MM.1S (cell line): ENCODE measurements at regions not wholly inside any gene's neighbourhood (a gene's known extent, or its start where the extent isn't known, plus 50 kb on each side); places are given as distances from the start of the nearest gene placed in this dataset.

ENCODE experiments used
- DNase-seq: peaks from one replicate; pipeline ENCODE4 v3.0.0-alpha.2; 2015
- H2AFZ ChIP-seq: fragments of 300-600 bp; sonication (generic); 2 replicates; pipeline ENCODE4 v1.6.0; 2016; ENCODE audit warnings: antibody characterized with exemption, low read length
- H3F3A ChIP-seq: fragments of 300-600 bp; sonication (generic); 2 replicates; pipeline ENCODE4 v1.6.1; 2016; ENCODE audit warnings: mild to moderate bottlenecking, antibody characterized with exemption, low read length, moderate library complexity, mixed read lengths; ENCODE audit not compliant: insufficient read depth
- H3K27ac ChIP-seq: fragments of 300-600 bp; sonication (generic); 2 replicates; pipeline ENCODE4 v1.5.1; 2016; ENCODE audit warnings: mild to moderate bottlenecking, low read length
- H3K27me3 ChIP-seq: fragments of 300-600 bp; sonication (generic); replicated peaks from 2 replicates; pipeline ENCODE4 v1.6.0; 2016; ENCODE audit warnings: low read length; ENCODE audit not compliant: insufficient read depth
- H3K36me3 ChIP-seq: fragments of 300-600 bp; sonication (generic); replicated peaks from 2 replicates; pipeline ENCODE4 v1.6.1; 2016; ENCODE audit warnings: mild to moderate bottlenecking, low read length, mixed read lengths; ENCODE audit not compliant: insufficient read depth
- H3K4me1 ChIP-seq: fragments of 300-600 bp; sonication (generic); 2 replicates; pipeline ENCODE4 v1.6.1; 2016; ENCODE audit warnings: low read length, mixed read lengths
- H3K4me2 ChIP-seq: fragments of 300-600 bp; sonication (generic); 2 replicates; pipeline ENCODE4 v1.6.0; 2016; ENCODE audit warnings: low read depth, low read length
- H3K4me3 ChIP-seq: fragments of 300-600 bp; sonication (generic); 2 replicates; pipeline ENCODE4 v1.5.1; 2016; ENCODE audit warnings: low read length, mixed read lengths
- H3K79me2 ChIP-seq: fragments of 300-600 bp; sonication (generic); 2 replicates; pipeline ENCODE4 v1.6.1; 2016; ENCODE audit warnings: mixed run types, low read length, mixed read lengths
- H3K9ac ChIP-seq: fragments of 300-600 bp; sonication (generic); 2 replicates; pipeline ENCODE4 v1.6.1; 2016; ENCODE audit warnings: low read length, mixed read lengths
- H3K9me2 ChIP-seq: fragments of 300-600 bp; sonication (generic); replicated peaks from 2 replicates; pipeline ENCODE4 v1.6.1; 2016; ENCODE audit warnings: mild to moderate bottlenecking, low read length, mixed read lengths; ENCODE audit not compliant: insufficient read depth
- H3K9me3 ChIP-seq: fragments of 300-600 bp; sonication (generic); replicated peaks from 2 replicates; pipeline ENCODE4 v1.6.1; 2016; ENCODE audit warnings: mild to moderate bottlenecking, low read length, mixed read lengths; ENCODE audit not compliant: insufficient read depth
- H4K20me1 ChIP-seq: fragments of 300-600 bp; sonication (generic); 2 replicates; pipeline ENCODE4 v1.6.1; 2016; ENCODE audit warnings: mild to moderate bottlenecking, low read length, moderate library complexity, mixed read lengths; ENCODE audit not compliant: insufficient read depth
- EZH2 ChIP-seq: fragments of 300-600 bp; sonication (generic); optimal IDR thresholded peaks from 2 replicates; pipeline ENCODE3; 2017; ENCODE audit warnings: low read depth, mild to moderate bottlenecking, antibody characterized with exemption, low read length, mixed read lengths
- EZH2phosphoT487 ChIP-seq: fragments of 300-600 bp; sonication (generic); IDR thresholded peaks from 2 replicates; pipeline ENCODE4 v1.6.1; 2018; ENCODE audit warnings: antibody characterized with exemption, low read length
- TF ChIP-seq, protein P1 (sequence below): fragments of 300-600 bp; sonication (generic); IDR thresholded peaks from 2 replicates; pipeline ENCODE4 v1.5.1; 2016; ENCODE audit warnings: antibody characterized with exemption, low read length, mixed read lengths

GRCh38 chr15:98524838-98525660, 123.3 kb upstream of the IGF1R start:
- Histone ChIP-seq H3K4me1 (no peaks in the 10 kb centered on the region), H3K9ac (no peak overlapping the region), H3K27ac (no peak overlapping the region), H3F3A (no peaks in the 10 kb centered on the region), H3K27me3 (no peaks in the 10 kb centered on the region), H3K4me3 (no peak overlapping the region), H3K4me2 (no peak overlapping the region), H3K9me3 (no peaks in the 10 kb centered on the region), H2AFZ (no peak overlapping the region), H3K79me2 (no peaks in the 10 kb centered on the region), H4K20me1 (no peaks in the 10 kb centered on the region), H3K36me3 (no peaks in the 10 kb centered on the region), H3K9me2 (no peaks in the 10 kb centered on the region)
- TF ChIP-seq EZH2phosphoT487, result no peak
- TF ChIP-seq, protein P1, sequence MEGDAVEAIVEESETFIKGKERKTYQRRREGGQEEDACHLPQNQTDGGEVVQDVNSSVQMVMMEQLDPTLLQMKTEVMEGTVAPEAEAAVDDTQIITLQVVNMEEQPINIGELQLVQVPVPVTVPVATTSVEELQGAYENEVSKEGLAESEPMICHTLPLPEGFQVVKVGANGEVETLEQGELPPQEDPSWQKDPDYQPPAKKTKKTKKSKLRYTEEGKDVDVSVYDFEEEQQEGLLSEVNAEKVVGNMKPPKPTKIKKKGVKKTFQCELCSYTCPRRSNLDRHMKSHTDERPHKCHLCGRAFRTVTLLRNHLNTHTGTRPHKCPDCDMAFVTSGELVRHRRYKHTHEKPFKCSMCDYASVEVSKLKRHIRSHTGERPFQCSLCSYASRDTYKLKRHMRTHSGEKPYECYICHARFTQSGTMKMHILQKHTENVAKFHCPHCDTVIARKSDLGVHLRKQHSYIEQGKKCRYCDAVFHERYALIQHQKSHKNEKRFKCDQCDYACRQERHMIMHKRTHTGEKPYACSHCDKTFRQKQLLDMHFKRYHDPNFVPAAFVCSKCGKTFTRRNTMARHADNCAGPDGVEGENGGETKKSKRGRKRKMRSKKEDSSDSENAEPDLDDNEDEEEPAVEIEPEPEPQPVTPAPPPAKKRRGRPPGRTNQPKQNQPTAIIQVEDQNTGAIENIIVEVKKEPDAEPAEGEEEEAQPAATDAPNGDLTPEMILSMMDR, result no peak
- DNase-seq, result no peak

DNA sequence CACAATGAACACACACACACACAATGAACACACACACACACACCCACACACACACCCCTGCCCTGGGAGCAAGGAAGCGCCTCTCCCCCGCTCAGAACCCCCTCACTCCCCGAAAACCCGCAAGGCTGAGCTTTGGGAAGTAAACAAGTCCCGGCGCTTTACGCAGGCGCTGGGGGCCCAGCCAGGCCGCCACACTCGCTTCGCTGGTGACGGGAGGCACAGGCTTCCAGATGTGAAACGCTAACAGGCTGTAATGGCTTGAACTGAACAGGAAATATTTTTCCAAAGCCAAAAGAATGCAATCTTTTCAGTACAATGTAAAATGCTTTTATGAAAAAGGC, 122.7 kb upstream of the IGF1R start:
- DNase-seq, result no peak
- Histone ChIP-seq H3K9me3 (no peaks in the 10 kb centered on the region), H2AFZ (no peak overlapping the region), H4K20me1 (no peaks in the 10 kb centered on the region), H3K9me2 (no peaks in the 10 kb centered on the region), H3F3A (no peaks in the 10 kb centered on the region), H3K27ac (no peak overlapping the region), H3K4me2 (no peak overlapping the region), H3K9ac (no peak overlapping the region), H3K4me1 (no peaks in the 10 kb centered on the region), H3K27me3 (no peaks in the 10 kb centered on the region), H3K4me3 (no peak overlapping the region), H3K36me3 (no peaks in the 10 kb centered on the region), H3K79me2 (no peaks in the 10 kb centered on the region)
- TF ChIP-seq EZH2 (no peak), EZH2phosphoT487 (no peak)
- TF ChIP-seq, protein P1, result no peak

GRCh38 chr15:98526094-98526493, 122.2 kb upstream of the IGF1R start:
- Histone ChIP-seq H3K9ac (no peak overlapping the region), H3K9me3 (no peaks in the 10 kb centered on the region), H3K27me3 (no peaks in the 10 kb centered on the region), H3K36me3 (no peaks in the 10 kb centered on the region), H3K9me2 (no peaks in the 10 kb centered on the region), H3K4me1 (no peaks in the 10 kb centered on the region), H3K4me3 (no peak overlapping the region), H3F3A (no peaks in the 10 kb centered on the region), H3K79me2 (no peaks in the 10 kb centered on the region), H4K20me1 (no peaks in the 10 kb centered on the region), H3K27ac (no peak overlapping the region), H2AFZ (no peak overlapping the region), H3K4me2 (no peak overlapping the region)
- no peak for DNase-seq
- TF ChIP-seq, protein P1, result no peak
- TF ChIP-seq EZH2 (no peak), EZH2phosphoT487 (no peak)
